ENCODE measurements at regions not wholly inside any gene's neighbourhood (a gene's known extent, or its start where the extent isn't known, plus 50 kb on each side); places are given as distances from the start of the nearest gene placed in this dataset.

- no peak overlapping the region for H3K27ac ChIP-seq
- TF ChIP-seq CTCF (IDR thresholded peaks at IDR 0.05) = no peak
- intact Hi-C loops (cut with DNase I) = no loop called here
- H3K9me3 ChIP-seq = no peaks in the 10 kb centered on the region
- H3K36me3 ChIP-seq = no peaks in the 10 kb centered on the region
- WGBS, 2 donors = 93% methylated on average over 8 of the region's 8 CpGs
- H3K4me1 ChIP-seq = no peaks in the 10 kb centered on the region
- H3K27me3 ChIP-seq = peaks cover 0 to 20% (median 0%) of the 10 kb centered on the region in 7 donors
- H3K4me3 ChIP-seq = no peak overlapping the region
- no peak for DNase-seq
- ATAC-seq = no peak
These were observed 77.7 kb upstream of the VSTM2B start for GRCh38 chr19:29448046-29448445.

- Histone ChIP-seq H3K9me3 (no peaks in the 10 kb centered on the region), H3K36me3 (no peaks in the 10 kb centered on the region), H3K27ac (no peak overlapping the region), H3K4me3 (no peak overlapping the region), H3K27me3 (peaks cover 0 to 20% (median 0%) of the 10 kb centered on the region in 7 donors), H3K4me1 (no peaks in the 10 kb centered on the region)
- ATAC-seq = no peak
- no peak for DNase-seq
- intact Hi-C loops (cut with DNase I) = no loop called here
- TF ChIP-seq CTCF (IDR thresholded peaks at IDR 0.05) = no peak
- WGBS, 2 donors = 84 to 89% methylated on average over 5 of the region's 5 CpGs
These were observed 76.4 kb upstream of the VSTM2B start for GRCh38 chr19:29449371-29449770.

GRCh38 chr19:29450306-29450705, 75.5 kb upstream of the VSTM2B start:
- WGBS, 2 donors = 68 to 70% methylated on average over 4 of the region's 4 CpGs
- intact Hi-C loops (cut with DNase I) = no loop called here
- Histone ChIP-seq H3K36me3 (no peaks in the 10 kb centered on the region), H3K9me3 (no peaks in the 10 kb centered on the region), H3K4me1 (no peaks in the 10 kb centered on the region), H3K27me3 (peaks cover 0 to 15% (median 0%) of the 10 kb centered on the region in 7 donors), H3K4me3 (no peak overlapping the region), H3K27ac (no peak overlapping the region)
- TF ChIP-seq CTCF (IDR thresholded peaks at IDR 0.05) = no peak
- no peak for ATAC-seq
- DNase-seq = no peak

- H3K27me3 ChIP-seq = peaks cover 0 to 15% (median 0%) of the 10 kb centered on the region in 7 donors
- WGBS, 2 donors = 80 to 84% methylated on average over 4 of the region's 4 CpGs
- intact Hi-C loops (cut with DNase I) = no loop called here
- no peak for TF ChIP-seq CTCF (IDR thresholded peaks at IDR 0.05)
- no peak for ATAC-seq
- no peak overlapping the region for H3K27ac ChIP-seq
- no peaks in the 10 kb centered on the region for H3K36me3 ChIP-seq
- H3K9me3 ChIP-seq = no peaks in the 10 kb centered on the region
- H3K4me1 ChIP-seq = no peaks in the 10 kb centered on the region
- H3K4me3 ChIP-seq = no peak overlapping the region
- DNase-seq = no peak
These were observed 75.0 kb upstream of the VSTM2B start for GRCh38 chr19:29450812-29451211.
